Forelimb muscle (tissue), 1 donor: ENCODE measurements at regions not wholly inside any gene's neighbourhood (a gene's known extent, or its start where the extent isn't known, plus 50 kb on each side); places are given as distances from the start of the nearest gene placed in this dataset.
A peak's percentile ranks its signal among the peaks of the same experiment; 100 is the strongest.
"Not testable (repeated sequence)": the region's sequence is repeated elsewhere in the genome, so short reads cannot be mapped to it uniquely, and the experiment has no call there.

ENCODE experiments used
- DNase-seq: peaks from one replicate; pipeline ENCODE4 v3.0.0-alpha.2; 2013; ENCODE audit warnings: low read depth

- DNase-seq, result not testable (repeated sequence)
Measured at GRCh38 chr7:56466607-56467525, 350.6 kb upstream of the NUPR2 start.

GRCh38 chr7:56449762-56450161 is 333.5 kb upstream of the NUPR2 start:
- DNase-seq, result no peak

- DNase-seq, result no peak
Measured at GRCh38 chr7:56447864-56448693, 331.9 kb upstream of the NUPR2 start.

DNA sequence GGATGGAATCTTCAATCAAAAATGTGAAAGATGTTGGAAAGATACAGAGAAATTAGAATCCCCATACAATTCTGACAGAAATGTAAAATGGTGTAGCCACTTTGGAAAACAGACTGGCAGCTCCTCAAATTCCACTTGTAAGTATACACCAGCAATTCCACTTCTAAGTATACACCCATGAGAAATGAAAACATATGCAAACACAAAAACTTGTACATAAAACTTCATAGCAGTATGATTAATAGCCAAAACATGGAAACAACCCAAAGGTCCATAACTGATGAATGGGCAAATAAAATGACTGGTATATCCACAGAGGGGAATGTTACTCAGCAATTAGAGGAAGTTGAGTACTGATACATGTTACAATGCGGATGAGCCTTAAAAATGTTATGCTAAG is 304.3 kb upstream of the NUPR2 start:
- not testable (repeated sequence) for DNase-seq

GRCh38 chr7:56375173-56375572 is 259.0 kb upstream of the NUPR2 start:
- no peak for DNase-seq

DNA sequence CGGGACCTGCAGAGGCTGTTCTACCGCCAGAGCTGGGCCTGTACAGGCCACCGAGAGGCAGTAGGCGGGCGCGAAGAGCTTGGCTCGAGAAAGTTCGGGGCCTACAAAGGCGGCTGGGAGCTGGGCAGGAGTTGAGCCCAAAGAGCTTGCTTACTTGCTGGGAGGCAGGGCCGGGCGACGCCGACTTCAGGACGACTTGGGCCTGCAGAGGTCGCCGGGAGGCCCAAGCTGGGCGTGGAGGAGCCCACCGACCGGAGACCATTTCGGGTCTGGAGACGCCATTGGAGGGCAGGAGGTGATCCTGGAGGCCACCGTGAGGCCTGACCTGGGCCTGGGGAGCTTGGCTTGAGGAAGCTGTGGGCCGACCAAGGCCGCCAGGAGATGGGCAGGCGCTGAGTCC is 258.4 kb upstream of the NUPR2 start:
- DNase-seq, result not testable (repeated sequence)

- peak; percentile 9 for DNase-seq
Measured at GRCh38 chr7:56373314-56373713, 257.1 kb upstream of the NUPR2 start.

DNA sequence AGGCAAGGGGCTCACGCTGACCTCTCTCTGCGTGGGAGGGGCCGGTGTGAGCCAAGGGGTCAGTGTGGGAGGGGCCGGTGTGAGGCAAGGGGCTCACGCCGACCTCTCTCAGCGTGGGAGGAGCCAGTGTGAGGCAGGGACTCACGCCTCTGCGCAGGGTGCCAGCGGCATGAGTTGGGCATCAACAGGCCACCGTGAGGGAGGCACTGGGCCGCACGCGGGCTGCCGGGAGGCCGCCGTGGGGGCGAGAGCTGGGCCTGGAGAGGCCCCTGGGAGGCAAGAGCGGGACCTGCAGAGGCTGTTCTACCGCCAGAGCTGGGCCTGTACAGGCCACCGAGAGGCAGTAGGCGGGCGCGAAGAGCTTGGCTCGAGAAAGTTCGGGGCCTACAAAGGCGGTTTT is 255.6 kb upstream of the NUPR2 start:
- DNase-seq, result not testable (repeated sequence)

DNA sequence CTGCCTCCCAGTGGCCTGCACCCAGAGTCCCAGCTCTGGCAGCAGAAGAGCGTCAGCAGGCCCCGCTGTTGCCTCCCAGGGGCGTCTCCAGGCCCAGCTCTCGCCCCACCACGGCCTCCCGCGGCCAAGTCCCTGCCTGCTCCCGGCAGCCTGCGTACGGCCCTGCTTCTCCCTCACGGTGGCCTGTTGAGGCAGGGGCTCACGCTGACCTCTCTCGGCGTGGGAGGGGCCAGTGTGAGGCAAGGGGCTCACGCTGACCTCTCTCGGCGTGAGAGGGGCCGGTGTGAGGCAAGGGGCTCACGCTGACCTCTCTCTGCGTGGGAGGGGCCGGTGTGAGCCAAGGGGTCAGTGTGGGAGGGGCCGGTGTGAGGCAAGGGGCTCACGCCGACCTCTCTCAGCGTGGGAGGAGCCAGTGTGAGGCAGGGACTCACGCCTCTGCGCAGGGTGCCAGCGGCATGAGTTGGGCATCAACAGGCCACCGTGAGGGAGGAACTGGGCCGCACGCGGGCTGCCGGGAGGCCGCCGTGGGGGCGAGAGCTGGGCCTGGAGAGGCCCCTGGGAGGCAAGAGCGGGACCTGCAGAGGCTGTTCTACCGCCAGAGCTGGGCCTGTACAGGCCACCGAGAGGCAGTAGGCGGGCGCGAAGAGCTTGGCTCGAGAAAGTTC is 254.1 kb upstream of the NUPR2 start:
- not testable (repeated sequence) for DNase-seq

DNA sequence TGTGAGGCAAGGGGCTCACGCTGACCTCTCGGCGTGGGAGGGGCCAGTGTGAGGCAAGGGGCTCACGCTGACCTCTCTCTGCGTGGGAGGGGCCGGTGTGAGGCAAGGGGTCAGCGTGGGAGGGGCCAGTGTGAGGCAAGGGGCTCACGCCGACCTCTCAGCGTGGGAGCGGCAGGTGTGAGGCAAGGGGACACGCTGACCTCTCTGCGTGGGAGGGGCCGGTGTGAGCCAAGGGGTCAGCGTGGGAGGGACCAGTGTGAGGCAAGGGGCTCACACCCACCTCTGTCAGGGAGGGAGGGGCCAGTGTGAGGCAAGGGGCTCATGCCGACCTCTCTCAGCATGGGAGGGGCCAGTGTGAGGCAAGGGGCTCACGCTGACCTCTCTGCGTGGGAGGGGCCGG is 251.7 kb upstream of the NUPR2 start:
- DNase-seq, result not testable (repeated sequence)

- not testable (repeated sequence) for DNase-seq
Measured at GRCh38 chr7:56367411-56367810, 251.2 kb upstream of the NUPR2 start.

GRCh38 chr7:56366701-56367100 is 250.5 kb upstream of the NUPR2 start:
- DNase-seq, result not testable (repeated sequence)

DNA sequence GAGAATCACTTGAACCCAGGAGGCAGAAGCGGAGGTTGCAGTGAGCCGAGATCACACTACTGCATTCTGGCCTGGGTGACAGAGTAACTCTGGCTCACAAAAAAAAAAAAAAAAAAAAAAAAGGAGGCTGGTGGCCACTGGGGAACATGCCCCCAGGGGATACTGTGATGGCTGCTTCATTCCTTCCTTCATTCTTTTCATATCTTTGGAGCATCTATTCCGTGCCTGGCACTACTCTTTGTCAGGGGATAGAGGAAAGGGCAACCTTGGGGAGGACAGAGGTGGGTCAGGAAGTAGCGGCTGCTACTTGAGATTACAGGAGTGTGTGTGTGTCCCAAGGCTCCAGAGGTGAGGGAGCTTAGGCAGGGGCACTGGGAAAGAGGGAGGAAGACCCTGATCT is 236.4 kb upstream of the NUPR2 start:
- DNase-seq, result not testable (repeated sequence)

DNA sequence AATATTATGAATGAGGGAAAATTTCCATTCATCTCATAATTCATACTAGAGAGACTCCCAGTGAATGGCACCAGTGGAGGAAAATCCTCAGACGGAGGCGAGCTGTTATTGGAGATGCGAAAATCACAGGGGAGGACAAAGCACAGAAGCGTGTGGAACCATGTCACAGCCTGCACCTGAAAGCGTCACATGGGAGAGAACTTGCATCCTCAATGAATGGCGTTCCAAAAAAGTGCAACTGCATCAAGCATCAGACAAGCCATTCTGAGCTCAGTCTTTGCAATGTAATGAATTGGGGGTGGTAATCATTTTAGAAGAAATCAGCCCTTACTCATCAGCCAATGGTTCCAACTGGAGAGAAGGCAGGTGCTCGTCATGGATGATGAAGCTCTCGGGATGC is 235.0 kb upstream of the NUPR2 start:
- DNase-seq, result not testable (repeated sequence)

DNA sequence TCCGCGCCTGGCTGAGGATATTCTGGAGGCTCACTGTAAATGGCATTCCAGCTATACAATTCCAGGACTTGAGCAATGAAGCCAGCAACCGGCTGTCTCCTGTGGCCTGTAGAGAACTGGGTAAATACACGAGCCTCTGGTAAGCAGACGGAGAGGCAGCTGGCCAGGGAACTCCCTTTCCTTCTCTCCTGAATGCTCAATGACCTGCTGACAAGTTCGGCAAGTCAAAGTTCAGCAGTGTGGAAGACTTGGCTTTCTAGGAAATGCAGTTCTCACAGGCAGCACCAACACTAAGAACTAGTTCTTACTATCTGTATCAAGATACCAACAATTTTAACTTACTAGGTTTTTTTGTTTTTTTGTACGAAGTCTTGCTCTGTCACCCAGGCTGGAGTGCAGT is 232.1 kb upstream of the NUPR2 start:
- not testable (repeated sequence) for DNase-seq

DNA sequence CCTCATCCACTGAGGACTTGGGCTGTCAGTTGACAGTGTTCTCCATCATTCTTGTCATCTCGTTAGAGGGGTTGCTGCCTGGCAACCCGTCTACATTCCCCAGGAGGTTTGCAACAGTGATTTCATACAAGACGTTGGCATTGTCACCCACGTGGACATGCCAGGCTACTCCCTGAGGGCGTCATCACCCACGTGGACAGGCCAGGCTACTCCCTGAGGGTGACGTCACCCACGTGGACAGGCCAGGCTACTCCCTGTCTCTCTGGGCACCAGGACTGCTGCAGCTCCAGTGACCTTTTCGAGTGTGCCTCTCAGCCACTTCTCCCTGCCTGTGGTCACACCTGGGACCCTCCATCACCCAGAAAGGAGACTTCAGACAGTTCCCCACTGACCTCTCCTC is 212.1 kb upstream of the NUPR2 start:
- DNase-seq, result not testable (repeated sequence)

GRCh38 chr7:56290548-56290947 is 174.3 kb upstream of the NUPR2 start:
- DNase-seq, result no peak

DNA sequence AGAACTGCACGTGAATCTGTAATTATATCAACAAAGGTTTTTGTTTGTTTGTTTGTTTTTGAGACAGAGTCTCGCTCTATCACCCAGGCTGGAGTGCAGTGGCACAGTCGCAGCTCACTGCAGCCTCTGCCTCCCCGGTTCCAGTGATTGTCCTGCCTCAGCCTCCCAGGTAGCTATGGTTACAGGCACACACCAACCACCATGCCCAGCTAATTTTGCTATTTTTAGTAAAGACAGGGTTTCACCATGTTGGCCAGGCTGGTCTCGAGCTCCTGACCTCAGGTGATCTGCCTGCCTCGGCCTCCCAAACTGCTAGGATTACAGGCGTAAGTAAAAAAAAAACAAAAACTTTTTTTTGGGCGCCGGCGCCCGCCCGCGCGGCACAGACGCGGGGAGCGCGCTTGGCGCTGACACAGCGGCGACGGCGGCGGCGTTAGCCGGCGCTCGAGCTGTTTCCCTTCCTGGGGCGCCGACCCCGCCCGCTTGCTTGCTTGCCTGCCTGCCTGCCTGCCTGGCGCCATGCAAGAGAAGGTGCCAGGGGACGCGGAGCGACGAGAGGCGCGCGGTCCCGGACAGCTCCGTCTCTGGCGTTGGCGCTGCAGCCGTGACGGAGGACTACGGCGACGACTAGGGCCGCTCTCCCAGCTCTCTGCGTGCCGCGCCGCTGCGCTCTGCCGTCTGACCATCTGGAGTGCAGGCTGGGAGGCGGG is 171.4 kb upstream of the NUPR2 start:
- DNase-seq, result no peak

DNA sequence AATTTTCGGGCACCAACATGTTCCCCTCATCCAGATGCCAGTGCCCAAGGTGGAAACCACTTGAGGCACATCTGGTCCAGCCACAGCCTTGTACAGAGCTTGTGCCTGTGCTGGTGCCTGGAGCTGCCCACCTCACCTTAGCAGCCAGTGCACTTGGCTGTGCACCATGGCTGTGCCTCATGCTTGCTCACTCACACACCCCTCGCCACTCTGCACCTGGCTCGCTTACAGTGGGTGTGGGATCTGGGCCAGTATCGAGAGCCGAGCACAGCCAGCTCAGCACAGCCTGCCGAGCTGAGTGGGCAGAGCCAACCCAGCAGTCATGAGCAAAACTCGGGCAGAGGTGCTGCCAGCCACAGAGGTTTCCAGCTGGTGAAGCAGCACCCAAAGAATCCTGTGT is 139.9 kb upstream of the NUPR2 start:
- no peak for DNase-seq

- no peak for DNase-seq
Measured at GRCh38 chr7:56250135-56250534, 133.9 kb upstream of the NUPR2 start.

DNA sequence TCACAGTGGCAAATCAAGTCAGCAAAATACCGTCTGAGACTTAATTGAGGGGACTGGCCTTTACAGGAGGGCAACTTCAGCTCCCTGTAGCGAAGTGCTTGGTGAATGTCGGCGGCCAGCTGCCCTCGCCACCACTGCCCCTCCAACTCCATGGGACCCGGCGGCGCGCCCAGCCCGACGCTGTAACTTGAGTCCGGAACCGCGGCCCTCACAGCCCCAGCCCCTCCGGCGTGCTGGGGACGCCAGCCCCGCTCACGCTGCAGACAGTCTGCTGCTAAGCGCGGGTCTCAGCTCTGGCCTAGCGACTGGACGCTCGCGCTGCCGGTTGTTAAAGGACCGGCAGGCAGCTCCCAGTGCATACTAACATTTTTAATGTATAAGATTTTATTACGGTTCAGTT is 113.4 kb upstream of the NUPR2 start:
- no peak for DNase-seq
